ENCODE measurements at regions not wholly inside any gene's neighbourhood (a gene's known extent, or its start where the extent isn't known, plus 50 kb on each side); places are given as distances from the start of the nearest gene placed in this dataset.

GRCh38 chr5:124172389-124173003, 573.9 kb downstream of the ZNF608 start:
- TF ChIP-seq GLIS3 (CRISPR knock-in tag; IDR thresholded peaks at IDR 0.05), result no peak
- no peak for TF ChIP-seq PATZ1 (CRISPR knock-in tag; IDR thresholded peaks at IDR 0.05; ENCODE audit: borderline replicate concordance)
- TF ChIP-seq ZFP30 (CRISPR knock-in tag; IDR thresholded peaks at IDR 0.05), result no peak
